Transverse colon (tissue), 4 donors: ENCODE measurements at regions not wholly inside any gene's neighbourhood (a gene's known extent, or its start where the extent isn't known, plus 50 kb on each side); places are given as distances from the start of the nearest gene placed in this dataset.

Experiments
- DNase-seq: peaks from one replicate; pipeline ENCODE4 v3.0.0-alpha.2; 2019
- H3K27ac ChIP-seq, 4 donors: fragments of 200-600 bp; sonication (generic); 2 replicates each; pipeline ENCODE4 v1.5.1; 2016 to 2018; ENCODE audit warnings: inconsistent platforms in 4 of 4
- H3K27me3 ChIP-seq: fragments of 200-600 bp; sonication (generic); 2 replicates; pipeline ENCODE4 v1.5.1; 2017; ENCODE audit warnings: inconsistent platforms
- H3K36me3 ChIP-seq, 4 donors: fragments of 200-600 bp; sonication (generic); 2 replicates each; pipeline ENCODE4 v1.5.1; 2017 to 2019; ENCODE audit warnings: inconsistent platforms in 4 of 4
- H3K4me1 ChIP-seq, 4 donors: fragments of 200-600 bp; sonication (generic); 2 replicates each; pipeline ENCODE4 v1.5.1; 2017 to 2020; ENCODE audit warnings: inconsistent platforms in 4 of 4
- H3K4me3 ChIP-seq, 4 donors: fragments of 200-600 bp; sonication (generic); 1 replicate in 1 of 4; 2 replicates in 3 of 4; pipeline versions ENCODE4 v1.5.1 to v1.6.1; 2017 to 2019; ENCODE audit warnings: inconsistent platforms in 4 of 4
- H3K9me3 ChIP-seq, 2 donors: fragments of 200-600 bp; sonication (generic); 2 replicates each; pipeline ENCODE4 v1.5.1; 2017 to 2019; ENCODE audit warnings: inconsistent platforms in 2 of 2
- EP300 ChIP-seq: sonication (generic); formaldehyde crosslinking; IDR thresholded peaks from one replicate; pipeline ENCODE4 v1.6.1; 2017; ENCODE audit warnings: antibody characterized with exemption, low read depth
- POLR2A ChIP-seq: fragments of 450-650 bp; IDR thresholded peaks from one replicate; pipeline ENCODE4 v1.6.1; 2016; ENCODE audit warnings: antibody characterized with exemption, mild to moderate bottlenecking, moderate library complexity
- POLR2AphosphoS5 ChIP-seq, 3 donors: sonication (generic); formaldehyde crosslinking; IDR thresholded peaks; one replicate each; pipeline ENCODE4 v1.6.1; 2016; ENCODE audit warnings: antibody characterized with exemption in 3 of 3
- WGBS, 2 donors: methylation state at CpG; one replicate each; pipeline ENCODE4 v1.1.5; 2018; ENCODE audit warnings: low coverage in 1 of 2; 5-methylcytosine and 5-hydroxymethylcytosine counted together
- in situ Hi-C, 4 donors: fragments of 200-750 bp; cut with MboI; loops; one replicate each; pipeline versions ENCODE4 v1.15.0 to v1.15.1; 2017; ENCODE audit warnings: low sequenced_read_pairs in 3 of 4, low pct_ligation_motif_present in 1 of 4, low pct_unique_long_range_greater_than_20kb in 1 of 4
- intact Hi-C: fragments of 100-400 bp; cut with DNase I; formaldehyde crosslinking; loops from one replicate; pipeline ENCODE4 v1.15.1; 2023; ENCODE audit warnings: low total_unique reads
- TF ChIP-seq, protein P1 (sequence below), 5 experiments: fragments of 200-600 bp in 3 of 5; fragments of 450-650 bp in 2 of 5; sonication (generic) in 3 of 5; IDR thresholded peaks; 1 replicate in 2 of 5; 2 replicates in 3 of 5; pipeline ENCODE4 v1.5.1; 2016 to 2017; ENCODE audit warnings: antibody characterized with exemption in 5 of 5, inconsistent platforms in 3 of 5, mild to moderate bottlenecking in 2 of 5, moderate library complexity in 1 of 5

GRCh38 chr7:17142831-17143541 is 155.5 kb upstream of the AHR start:
- in situ Hi-C loops (no loop called here), intact Hi-C loops (no loop called here)
- no peaks in the 10 kb centered on the region for H3K36me3 ChIP-seq
- peaks cover 0 to 20% (median 7%) of the 10 kb centered on the region in 4 donors for H3K4me1 ChIP-seq
- no peak for DNase-seq
- H3K27me3 ChIP-seq = no peaks in the 10 kb centered on the region
- peak overlapping the region in 3 of 4 donors; percentile 18 to 41 (median 22) for H3K27ac ChIP-seq
- no peak overlapping the region for H3K4me3 ChIP-seq
- no peaks in the 10 kb centered on the region for H3K9me3 ChIP-seq
- no peak for TF ChIP-seq POLR2AphosphoS5 (IDR thresholded peaks at IDR 0.05)
- TF ChIP-seq EP300 = no peak
- TF ChIP-seq POLR2A = no peak
- TF ChIP-seq, protein P1, sequence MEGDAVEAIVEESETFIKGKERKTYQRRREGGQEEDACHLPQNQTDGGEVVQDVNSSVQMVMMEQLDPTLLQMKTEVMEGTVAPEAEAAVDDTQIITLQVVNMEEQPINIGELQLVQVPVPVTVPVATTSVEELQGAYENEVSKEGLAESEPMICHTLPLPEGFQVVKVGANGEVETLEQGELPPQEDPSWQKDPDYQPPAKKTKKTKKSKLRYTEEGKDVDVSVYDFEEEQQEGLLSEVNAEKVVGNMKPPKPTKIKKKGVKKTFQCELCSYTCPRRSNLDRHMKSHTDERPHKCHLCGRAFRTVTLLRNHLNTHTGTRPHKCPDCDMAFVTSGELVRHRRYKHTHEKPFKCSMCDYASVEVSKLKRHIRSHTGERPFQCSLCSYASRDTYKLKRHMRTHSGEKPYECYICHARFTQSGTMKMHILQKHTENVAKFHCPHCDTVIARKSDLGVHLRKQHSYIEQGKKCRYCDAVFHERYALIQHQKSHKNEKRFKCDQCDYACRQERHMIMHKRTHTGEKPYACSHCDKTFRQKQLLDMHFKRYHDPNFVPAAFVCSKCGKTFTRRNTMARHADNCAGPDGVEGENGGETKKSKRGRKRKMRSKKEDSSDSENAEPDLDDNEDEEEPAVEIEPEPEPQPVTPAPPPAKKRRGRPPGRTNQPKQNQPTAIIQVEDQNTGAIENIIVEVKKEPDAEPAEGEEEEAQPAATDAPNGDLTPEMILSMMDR (IDR thresholded peaks at IDR 0.05) = no peak
- WGBS, 2 donors = 57 to 68% methylated on average over 2 of the region's 2 CpGs

- no peak for DNase-seq
- WGBS, 2 donors = 38 to 60% methylated on average over 3 to 4 of the region's 4 CpGs
- Histone ChIP-seq H3K27ac (no peak overlapping the region), H3K4me3 (no peak overlapping the region), H3K4me1 (peaks cover 0 to 20% (median 7%) of the 10 kb centered on the region in 4 donors), H3K36me3 (no peaks in the 10 kb centered on the region), H3K9me3 (no peaks in the 10 kb centered on the region), H3K27me3 (no peaks in the 10 kb centered on the region)
- TF ChIP-seq POLR2A (no peak), EP300 (no peak), POLR2AphosphoS5 (IDR thresholded peaks at IDR 0.05) (no peak)
- TF ChIP-seq, protein P1 (IDR thresholded peaks at IDR 0.05) = no peak
- intact Hi-C loops (no loop called here), in situ Hi-C loops (no loop called here)
Observed at GRCh38 chr7:17144322-17144721, 154.1 kb upstream of the AHR start.

DNA sequence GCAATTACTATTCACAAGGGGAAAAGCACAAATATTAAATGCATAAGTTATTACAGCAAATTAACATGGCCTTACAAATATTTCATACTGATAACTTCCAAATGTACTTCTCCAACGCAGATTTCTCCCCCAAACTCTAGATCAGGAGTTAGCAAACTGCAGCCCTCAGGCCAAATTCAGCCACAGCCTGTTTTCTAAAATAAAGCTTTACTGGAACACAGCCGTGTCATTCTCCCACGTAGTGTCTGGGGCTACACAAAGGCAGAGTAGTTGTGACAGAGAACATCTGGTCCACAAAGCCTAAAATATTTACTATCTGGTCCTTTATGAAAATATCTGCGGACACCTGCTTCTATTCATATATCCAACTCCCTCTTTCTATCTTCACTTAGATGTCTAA is 151.8 kb upstream of the AHR start:
- H3K4me1 ChIP-seq = peaks cover 0 to 15% (median 6%) of the 10 kb centered on the region in 4 donors
- TF ChIP-seq POLR2AphosphoS5 (IDR thresholded peaks at IDR 0.05) (no peak), POLR2A (no peak)
- TF ChIP-seq, protein P1 (IDR thresholded peaks at IDR 0.05) = no peak
- H3K4me3 ChIP-seq = no peak overlapping the region
- intact Hi-C loops = no loop called here
- no peaks in the 10 kb centered on the region for H3K9me3 ChIP-seq
- H3K27ac ChIP-seq = no peak overlapping the region
- no peaks in the 10 kb centered on the region for H3K27me3 ChIP-seq
- no peaks in the 10 kb centered on the region for H3K36me3 ChIP-seq
- 73 to 74% methylated on average over 4 of the region's 4 CpGs for WGBS, 2 donors
- in situ Hi-C loops = no loop called here
- DNase-seq = no peak

DNA sequence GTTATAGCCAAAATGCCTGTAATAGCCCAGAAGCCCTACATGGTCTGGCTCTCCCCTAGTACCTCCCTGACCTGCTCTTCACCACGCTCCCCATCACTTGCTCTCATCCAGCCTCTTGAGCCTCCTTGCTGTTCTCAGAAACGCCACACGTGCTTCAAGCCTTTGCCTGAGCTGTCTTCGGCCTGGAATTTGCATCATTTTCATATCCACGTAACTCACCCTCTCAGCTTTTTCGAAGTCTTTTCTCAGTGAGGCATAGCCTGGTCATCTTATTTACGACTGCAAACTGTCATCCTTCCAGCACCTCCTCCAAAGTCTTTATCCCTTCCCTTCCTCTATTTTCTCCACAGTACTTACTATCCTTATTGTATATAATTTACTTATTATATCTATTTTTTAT is 151.0 kb upstream of the AHR start:
- H3K36me3 ChIP-seq = no peaks in the 10 kb centered on the region
- H3K9me3 ChIP-seq = no peaks in the 10 kb centered on the region
- no peak overlapping the region for H3K27ac ChIP-seq
- intact Hi-C loops (no loop called here), in situ Hi-C loops (no loop called here)
- DNase-seq = no peak
- no peak overlapping the region for H3K4me3 ChIP-seq
- TF ChIP-seq POLR2A (no peak), EP300 (no peak), POLR2AphosphoS5 (IDR thresholded peaks at IDR 0.05) (no peak)
- TF ChIP-seq, protein P1 (IDR thresholded peaks at IDR 0.05) = no peak
- 90 to 91% methylated on average over 4 to 7 of the region's 7 CpGs for WGBS, 2 donors
- no peaks in the 10 kb centered on the region for H3K27me3 ChIP-seq
- peaks cover 0 to 15% (median 6%) of the 10 kb centered on the region in 4 donors for H3K4me1 ChIP-seq
